ENCODE measurements at regions not wholly inside any gene's neighbourhood (a gene's known extent, or its start where the extent isn't known, plus 50 kb on each side); places are given as distances from the start of the nearest gene placed in this dataset.

- no peak overlapping the region for H3K4me3 ChIP-seq (ENCODE audit: low read length)
- DNase-seq (ENCODE audit: low read depth): no peak
- no peak overlapping the region for H3K9ac ChIP-seq (ENCODE audit: low read length)
- H3K4me1 ChIP-seq (ENCODE audit: control insufficient read depth, insufficient read depth, low read length): peaks cover 12% of the 10 kb centered on the region
- no peaks in the 10 kb centered on the region for H3K36me3 ChIP-seq (ENCODE audit: control insufficient read depth, insufficient read depth, low read length, severe bottlenecking)
- H3K9me3 ChIP-seq (ENCODE audit: control insufficient read depth, low read length): no peaks in the 10 kb centered on the region
- no peaks in the 10 kb centered on the region for H3K27me3 ChIP-seq (replicated peaks; ENCODE audit: control insufficient read depth, insufficient read depth, low read length)
Measured at GRCh38 chr11:112610996-112611750, 350.0 kb upstream of the NCAM1 start.

GRCh38 chr11:112611771-112612170, 349.4 kb upstream of the NCAM1 start:
- Histone ChIP-seq H3K4me3 (ENCODE audit: low read length) (no peak overlapping the region), H3K9me3 (ENCODE audit: control insufficient read depth, low read length) (no peaks in the 10 kb centered on the region), H3K27me3 (replicated peaks; ENCODE audit: control insufficient read depth, insufficient read depth, low read length) (no peaks in the 10 kb centered on the region), H3K9ac (ENCODE audit: low read length) (no peak overlapping the region), H3K36me3 (ENCODE audit: control insufficient read depth, insufficient read depth, low read length, severe bottlenecking) (no peaks in the 10 kb centered on the region), H3K4me1 (ENCODE audit: control insufficient read depth, insufficient read depth, low read length) (peaks cover 12% of the 10 kb centered on the region)
- no peak for DNase-seq (ENCODE audit: low read depth)

- Histone ChIP-seq H3K4me1 (ENCODE audit: control insufficient read depth, insufficient read depth, low read length) (peaks cover 12% of the 10 kb centered on the region), H3K36me3 (ENCODE audit: control insufficient read depth, insufficient read depth, low read length, severe bottlenecking) (no peaks in the 10 kb centered on the region), H3K9ac (ENCODE audit: low read length) (no peak overlapping the region), H3K9me3 (ENCODE audit: control insufficient read depth, low read length) (no peaks in the 10 kb centered on the region), H3K4me3 (ENCODE audit: low read length) (no peak overlapping the region), H3K27me3 (replicated peaks; ENCODE audit: control insufficient read depth, insufficient read depth, low read length) (no peaks in the 10 kb centered on the region)
- no peak for DNase-seq (ENCODE audit: low read depth)
Measured at GRCh38 chr11:112612250-112612849, 348.9 kb upstream of the NCAM1 start.

GRCh38 chr11:112613051-112613972, 347.9 kb upstream of the NCAM1 start:
- Histone ChIP-seq H3K4me3 (ENCODE audit: low read length) (no peak overlapping the region), H3K27me3 (replicated peaks; ENCODE audit: control insufficient read depth, insufficient read depth, low read length) (no peaks in the 10 kb centered on the region), H3K36me3 (ENCODE audit: control insufficient read depth, insufficient read depth, low read length, severe bottlenecking) (no peaks in the 10 kb centered on the region), H3K4me1 (ENCODE audit: control insufficient read depth, insufficient read depth, low read length) (peaks cover 12% of the 10 kb centered on the region), H3K9me3 (ENCODE audit: control insufficient read depth, low read length) (no peaks in the 10 kb centered on the region), H3K9ac (ENCODE audit: low read length) (no peak overlapping the region)
- DNase-seq (ENCODE audit: low read depth): peak; percentile 5

- Histone ChIP-seq H3K4me3 (ENCODE audit: low read length) (no peak overlapping the region), H3K27me3 (replicated peaks; ENCODE audit: control insufficient read depth, insufficient read depth, low read length) (no peaks in the 10 kb centered on the region), H3K9me3 (ENCODE audit: control insufficient read depth, low read length) (no peaks in the 10 kb centered on the region), H3K9ac (ENCODE audit: low read length) (no peak overlapping the region), H3K36me3 (ENCODE audit: control insufficient read depth, insufficient read depth, low read length, severe bottlenecking) (no peaks in the 10 kb centered on the region), H3K4me1 (ENCODE audit: control insufficient read depth, insufficient read depth, low read length) (peaks cover 12% of the 10 kb centered on the region)
- no peak for DNase-seq (ENCODE audit: low read depth)
Measured at GRCh38 chr11:112614605-112615004, 346.6 kb upstream of the NCAM1 start.

- no peaks in the 10 kb centered on the region for H3K36me3 ChIP-seq (ENCODE audit: control insufficient read depth, insufficient read depth, low read length, severe bottlenecking)
- peaks cover 12% of the 10 kb centered on the region for H3K4me1 ChIP-seq (ENCODE audit: control insufficient read depth, insufficient read depth, low read length)
- H3K9ac ChIP-seq (ENCODE audit: low read length): no peak overlapping the region
- no peak for DNase-seq (ENCODE audit: low read depth)
- no peaks in the 10 kb centered on the region for H3K9me3 ChIP-seq (ENCODE audit: control insufficient read depth, low read length)
- H3K4me3 ChIP-seq (ENCODE audit: low read length): no peak overlapping the region
- H3K27me3 ChIP-seq (replicated peaks; ENCODE audit: control insufficient read depth, insufficient read depth, low read length): no peaks in the 10 kb centered on the region
Measured at GRCh38 chr11:112615238-112615637, 346.0 kb upstream of the NCAM1 start.

GRCh38 chr11:112615891-112616290, 345.3 kb upstream of the NCAM1 start:
- Histone ChIP-seq H3K36me3 (ENCODE audit: control insufficient read depth, insufficient read depth, low read length, severe bottlenecking) (no peaks in the 10 kb centered on the region), H3K9me3 (ENCODE audit: control insufficient read depth, low read length) (no peaks in the 10 kb centered on the region), H3K9ac (ENCODE audit: low read length) (no peak overlapping the region), H3K4me1 (ENCODE audit: control insufficient read depth, insufficient read depth, low read length) (peaks cover 10% of the 10 kb centered on the region), H3K27me3 (replicated peaks; ENCODE audit: control insufficient read depth, insufficient read depth, low read length) (no peaks in the 10 kb centered on the region), H3K4me3 (ENCODE audit: low read length) (no peak overlapping the region)
- DNase-seq (ENCODE audit: low read depth): no peak

- no peak for DNase-seq (ENCODE audit: low read depth)
- Histone ChIP-seq H3K9ac (ENCODE audit: low read length) (no peak overlapping the region), H3K36me3 (ENCODE audit: control insufficient read depth, insufficient read depth, low read length, severe bottlenecking) (no peaks in the 10 kb centered on the region), H3K4me1 (ENCODE audit: control insufficient read depth, insufficient read depth, low read length) (peaks cover 6% of the 10 kb centered on the region), H3K27me3 (replicated peaks; ENCODE audit: control insufficient read depth, insufficient read depth, low read length) (no peaks in the 10 kb centered on the region), H3K4me3 (ENCODE audit: low read length) (no peak overlapping the region), H3K9me3 (ENCODE audit: control insufficient read depth, low read length) (no peaks in the 10 kb centered on the region)
Measured at GRCh38 chr11:112616327-112617097, 344.7 kb upstream of the NCAM1 start.

GRCh38 chr11:112617098-112617425, 344.2 kb upstream of the NCAM1 start:
- Histone ChIP-seq H3K9ac (ENCODE audit: low read length) (no peak overlapping the region), H3K4me3 (ENCODE audit: low read length) (no peak overlapping the region), H3K27me3 (replicated peaks; ENCODE audit: control insufficient read depth, insufficient read depth, low read length) (no peaks in the 10 kb centered on the region), H3K36me3 (ENCODE audit: control insufficient read depth, insufficient read depth, low read length, severe bottlenecking) (no peaks in the 10 kb centered on the region), H3K4me1 (ENCODE audit: control insufficient read depth, insufficient read depth, low read length) (peaks cover 6% of the 10 kb centered on the region), H3K9me3 (ENCODE audit: control insufficient read depth, low read length) (peaks cover under 1% of the 10 kb centered on the region)
- DNase-seq (ENCODE audit: low read depth): no peak

- no peak overlapping the region for H3K9ac ChIP-seq (ENCODE audit: low read length)
- no peaks in the 10 kb centered on the region for H3K4me1 ChIP-seq (ENCODE audit: control insufficient read depth, insufficient read depth, low read length)
- H3K27me3 ChIP-seq (replicated peaks; ENCODE audit: control insufficient read depth, insufficient read depth, low read length): no peaks in the 10 kb centered on the region
- peaks cover 5% of the 10 kb centered on the region for H3K9me3 ChIP-seq (ENCODE audit: control insufficient read depth, low read length)
- DNase-seq (ENCODE audit: low read depth): no peak
- no peaks in the 10 kb centered on the region for H3K36me3 ChIP-seq (ENCODE audit: control insufficient read depth, insufficient read depth, low read length, severe bottlenecking)
- no peak overlapping the region for H3K4me3 ChIP-seq (ENCODE audit: low read length)
Measured at GRCh38 chr11:112617977-112618826, 343.0 kb upstream of the NCAM1 start.

Data from adipocyte (in vitro differentiated cells).